ENCODE measurements at regions not wholly inside any gene's neighbourhood (a gene's known extent, or its start where the extent isn't known, plus 50 kb on each side); places are given as distances from the start of the nearest gene placed in this dataset.

DNA sequence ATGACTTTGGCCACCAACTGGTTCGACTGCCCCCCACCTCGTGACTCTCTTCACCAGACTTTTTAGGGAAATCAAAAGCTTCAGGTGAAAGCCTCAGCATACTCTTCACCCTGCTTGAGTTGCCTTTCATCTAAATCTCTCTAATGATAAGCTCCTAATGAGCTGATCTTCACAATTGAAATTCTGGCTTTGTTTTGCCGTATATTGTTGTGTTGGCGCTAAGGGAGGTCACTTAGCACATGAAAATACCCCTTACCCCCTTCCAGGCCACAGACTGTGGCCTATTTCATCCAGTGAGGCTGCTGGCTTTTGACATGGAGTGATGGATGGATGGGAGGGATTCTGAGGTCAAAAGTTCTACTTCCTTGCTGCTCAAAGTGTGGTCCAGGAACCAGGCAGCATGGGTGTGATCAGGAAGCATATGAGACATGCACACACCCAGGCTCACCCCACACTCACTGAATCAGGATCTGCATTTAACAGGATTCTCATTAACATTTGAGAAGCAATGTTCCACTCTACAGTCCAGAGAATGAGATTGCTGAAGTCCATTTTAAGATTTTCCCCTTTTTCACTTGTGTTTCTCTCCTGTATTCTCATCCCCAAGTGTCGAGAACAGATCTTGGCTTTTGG lies 131.4 kb downstream of the DACT1 start:
- no peak overlapping the region for H3K27ac ChIP-seq (ENCODE audit: low read depth in 2 of 2, low read length in 2 of 2)
- FAIRE-seq (no peak), DNase-seq (no peak)
- peaks cover 0 to 6% (median 0%) of the 10 kb centered on the region in 3 donors for H3K4me1 ChIP-seq (ENCODE audit: control insufficient read depth in 2 of 3, insufficient read depth in 2 of 3, low read depth in 1 of 3, low read length in 3 of 3)
- intact Hi-C loops (cut with DNase I), result no loop called here
- no peaks in the 10 kb centered on the region for H3K9me3 ChIP-seq (ENCODE audit: control insufficient read depth in 2 of 3, insufficient read depth in 1 of 3, low read length in 3 of 3)
- no peaks in the 10 kb centered on the region for H3K27me3 ChIP-seq (ENCODE audit: control insufficient read depth, insufficient read depth, low read length)
- no peaks in the 10 kb centered on the region for H3K36me3 ChIP-seq (ENCODE audit: control insufficient read depth in 2 of 3, insufficient read depth in 3 of 3, low read length in 3 of 3)
- no peak overlapping the region for H3K4me3 ChIP-seq (ENCODE audit: low read length in 3 of 3)
- H3K9ac ChIP-seq (ENCODE audit: low read length in 3 of 3), result no peak overlapping the region
- TF ChIP-seq, protein P1, sequence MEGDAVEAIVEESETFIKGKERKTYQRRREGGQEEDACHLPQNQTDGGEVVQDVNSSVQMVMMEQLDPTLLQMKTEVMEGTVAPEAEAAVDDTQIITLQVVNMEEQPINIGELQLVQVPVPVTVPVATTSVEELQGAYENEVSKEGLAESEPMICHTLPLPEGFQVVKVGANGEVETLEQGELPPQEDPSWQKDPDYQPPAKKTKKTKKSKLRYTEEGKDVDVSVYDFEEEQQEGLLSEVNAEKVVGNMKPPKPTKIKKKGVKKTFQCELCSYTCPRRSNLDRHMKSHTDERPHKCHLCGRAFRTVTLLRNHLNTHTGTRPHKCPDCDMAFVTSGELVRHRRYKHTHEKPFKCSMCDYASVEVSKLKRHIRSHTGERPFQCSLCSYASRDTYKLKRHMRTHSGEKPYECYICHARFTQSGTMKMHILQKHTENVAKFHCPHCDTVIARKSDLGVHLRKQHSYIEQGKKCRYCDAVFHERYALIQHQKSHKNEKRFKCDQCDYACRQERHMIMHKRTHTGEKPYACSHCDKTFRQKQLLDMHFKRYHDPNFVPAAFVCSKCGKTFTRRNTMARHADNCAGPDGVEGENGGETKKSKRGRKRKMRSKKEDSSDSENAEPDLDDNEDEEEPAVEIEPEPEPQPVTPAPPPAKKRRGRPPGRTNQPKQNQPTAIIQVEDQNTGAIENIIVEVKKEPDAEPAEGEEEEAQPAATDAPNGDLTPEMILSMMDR (IDR thresholded peaks at IDR 0.05; ENCODE audit: borderline replicate concordance, extremely low read depth, insufficient read depth), result no peak

GRCh38 chr14:58769771-58770170 lies 132.0 kb downstream of the DACT1 start:
- Histone ChIP-seq H3K36me3 (ENCODE audit: control insufficient read depth in 2 of 3, insufficient read depth in 3 of 3, low read length in 3 of 3) (no peaks in the 10 kb centered on the region), H3K9ac (ENCODE audit: low read length in 3 of 3) (no peak overlapping the region), H3K27ac (ENCODE audit: low read depth in 2 of 2, low read length in 2 of 2) (no peak overlapping the region), H3K4me3 (ENCODE audit: low read length in 3 of 3) (no peak overlapping the region), H3K4me1 (ENCODE audit: control insufficient read depth in 2 of 3, insufficient read depth in 2 of 3, low read depth in 1 of 3, low read length in 3 of 3) (peaks cover 0 to 6% (median 0%) of the 10 kb centered on the region in 3 donors), H3K9me3 (ENCODE audit: control insufficient read depth in 2 of 3, insufficient read depth in 1 of 3, low read length in 3 of 3) (no peaks in the 10 kb centered on the region), H3K27me3 (ENCODE audit: control insufficient read depth, insufficient read depth, low read length) (no peaks in the 10 kb centered on the region)
- FAIRE-seq, result no peak
- intact Hi-C loops (cut with DNase I), result no loop called here
- TF ChIP-seq, protein P1 (IDR thresholded peaks at IDR 0.05; ENCODE audit: borderline replicate concordance, extremely low read depth, insufficient read depth), result no peak
- DNase-seq, result no peak

GRCh38 chr14:58770491-58770982 lies 132.8 kb downstream of the DACT1 start:
- no peak overlapping the region for H3K4me3 ChIP-seq (ENCODE audit: low read length in 3 of 3)
- no peaks in the 10 kb centered on the region for H3K9me3 ChIP-seq (ENCODE audit: control insufficient read depth in 2 of 3, insufficient read depth in 1 of 3, low read length in 3 of 3)
- H3K36me3 ChIP-seq (ENCODE audit: control insufficient read depth in 2 of 3, insufficient read depth in 3 of 3, low read length in 3 of 3), result no peaks in the 10 kb centered on the region
- intact Hi-C loops (cut with DNase I), result no loop called here
- no peak for FAIRE-seq
- H3K27me3 ChIP-seq (ENCODE audit: control insufficient read depth, insufficient read depth, low read length), result no peaks in the 10 kb centered on the region
- TF ChIP-seq, protein P1 (IDR thresholded peaks at IDR 0.05; ENCODE audit: borderline replicate concordance, extremely low read depth, insufficient read depth), result no peak
- H3K4me1 ChIP-seq (ENCODE audit: control insufficient read depth in 2 of 3, insufficient read depth in 2 of 3, low read depth in 1 of 3, low read length in 3 of 3), result peaks cover 0 to 3% (median 0%) of the 10 kb centered on the region in 3 donors
- no peak for DNase-seq
- H3K27ac ChIP-seq (ENCODE audit: low read depth in 2 of 2, low read length in 2 of 2), result no peak overlapping the region
- H3K9ac ChIP-seq (ENCODE audit: low read length in 3 of 3), result no peak overlapping the region

Measured in kidney (tissue), 13 donors.